GM20000 (cell line): ENCODE measurements at regions not wholly inside any gene's neighbourhood (a gene's known extent, or its start where the extent isn't known, plus 50 kb on each side); places are given as distances from the start of the nearest gene placed in this dataset.
"Not testable (repeated sequence)": the region's sequence is repeated elsewhere in the genome, so short reads cannot be mapped to it uniquely, and the experiment has no call there.

ENCODE experiments used
- DNase-seq: peaks from one replicate; pipeline ENCODE4 v3.0.0; 2012; ENCODE audit warnings: low spot score
- TF ChIP-seq, protein P1 (sequence below): IDR thresholded peaks from 2 replicates; pipeline ENCODE4 v1.5.1; 2012; ENCODE audit warnings: mild to moderate bottlenecking, control low read depth; ENCODE audit errors: extremely low read depth, missing control alignments

DNA sequence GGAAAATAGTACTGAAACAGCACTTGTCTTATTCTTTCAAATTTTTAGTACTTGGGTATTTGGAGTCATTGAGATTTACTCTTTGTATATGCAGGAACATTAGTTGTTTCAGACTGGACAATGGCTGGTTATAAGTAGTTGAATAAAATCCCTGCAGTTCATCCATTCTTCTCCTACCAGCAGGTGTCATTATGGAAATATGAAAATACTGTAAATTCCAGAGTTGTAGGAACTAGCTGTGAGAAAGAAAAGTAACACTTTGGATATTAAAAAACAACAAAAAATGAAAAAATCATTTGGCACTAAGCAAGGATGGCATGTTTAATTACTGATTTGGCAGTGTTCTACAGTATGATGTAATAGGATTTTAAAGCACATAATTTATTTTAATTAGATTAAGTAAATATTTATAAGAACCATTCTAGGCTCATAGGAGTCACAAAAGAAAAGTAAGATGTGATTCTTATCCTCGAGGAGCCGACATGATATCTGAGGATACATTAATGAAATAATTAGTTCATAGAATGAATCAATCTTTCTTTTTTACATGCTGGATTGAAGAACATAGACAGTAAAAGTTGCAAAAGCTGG, 155.3 kb downstream of the KCNRG start:
- no peak for DNase-seq
- TF ChIP-seq, protein P1, sequence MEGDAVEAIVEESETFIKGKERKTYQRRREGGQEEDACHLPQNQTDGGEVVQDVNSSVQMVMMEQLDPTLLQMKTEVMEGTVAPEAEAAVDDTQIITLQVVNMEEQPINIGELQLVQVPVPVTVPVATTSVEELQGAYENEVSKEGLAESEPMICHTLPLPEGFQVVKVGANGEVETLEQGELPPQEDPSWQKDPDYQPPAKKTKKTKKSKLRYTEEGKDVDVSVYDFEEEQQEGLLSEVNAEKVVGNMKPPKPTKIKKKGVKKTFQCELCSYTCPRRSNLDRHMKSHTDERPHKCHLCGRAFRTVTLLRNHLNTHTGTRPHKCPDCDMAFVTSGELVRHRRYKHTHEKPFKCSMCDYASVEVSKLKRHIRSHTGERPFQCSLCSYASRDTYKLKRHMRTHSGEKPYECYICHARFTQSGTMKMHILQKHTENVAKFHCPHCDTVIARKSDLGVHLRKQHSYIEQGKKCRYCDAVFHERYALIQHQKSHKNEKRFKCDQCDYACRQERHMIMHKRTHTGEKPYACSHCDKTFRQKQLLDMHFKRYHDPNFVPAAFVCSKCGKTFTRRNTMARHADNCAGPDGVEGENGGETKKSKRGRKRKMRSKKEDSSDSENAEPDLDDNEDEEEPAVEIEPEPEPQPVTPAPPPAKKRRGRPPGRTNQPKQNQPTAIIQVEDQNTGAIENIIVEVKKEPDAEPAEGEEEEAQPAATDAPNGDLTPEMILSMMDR = no peak

DNA sequence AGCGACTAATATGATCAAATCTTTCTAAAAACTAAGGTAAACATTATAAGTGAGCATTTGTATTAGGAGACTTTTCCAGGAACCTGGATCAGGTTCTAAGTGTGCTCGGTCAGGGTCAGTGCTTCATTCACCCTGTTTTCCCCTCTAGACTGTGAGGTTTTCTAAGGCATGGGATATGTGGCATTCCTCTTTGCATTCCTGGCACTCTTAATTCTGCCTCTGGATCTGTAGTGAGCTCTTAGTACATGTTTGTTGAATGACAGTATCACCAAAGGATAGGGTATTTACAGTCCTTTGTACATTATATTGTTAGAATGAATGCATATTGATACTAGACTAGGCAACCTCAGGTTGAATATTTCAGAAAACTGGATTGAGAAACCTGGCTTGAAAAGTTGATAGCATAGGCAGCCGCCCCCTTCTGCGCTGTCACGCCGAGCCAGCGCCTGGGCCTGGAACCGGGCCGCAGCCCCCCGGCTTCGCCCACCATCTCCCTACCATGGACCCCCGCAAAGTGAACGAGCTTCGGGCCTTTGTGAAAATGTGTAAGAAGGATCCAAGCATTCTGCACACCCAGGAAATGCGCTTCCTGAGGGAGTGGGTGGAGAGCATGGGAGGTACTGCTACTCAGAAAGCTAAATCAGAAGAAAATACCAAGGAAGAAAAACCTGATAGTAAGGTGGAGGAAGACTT, 156.5 kb downstream of the KCNRG start:
- no peak for DNase-seq
- TF ChIP-seq, protein P1 = no peak

DNA sequence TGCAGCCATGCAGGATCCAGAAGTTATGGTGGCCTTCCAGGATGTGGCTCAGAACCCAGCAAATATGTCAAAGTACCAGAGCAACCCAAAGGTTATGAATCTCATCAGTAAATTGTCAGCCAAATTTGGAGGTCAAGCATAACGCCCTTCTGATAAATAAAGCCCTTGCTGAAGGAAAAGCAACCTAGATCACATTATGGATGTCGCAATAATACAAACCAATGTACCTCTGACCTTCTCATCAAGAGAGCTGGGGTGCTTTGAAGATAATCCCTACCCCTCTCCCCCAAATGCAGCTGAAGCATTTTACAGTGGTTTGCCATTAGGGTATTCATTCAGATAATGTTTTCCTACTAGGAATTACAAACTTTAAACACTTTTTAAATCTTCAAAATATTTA, 157.8 kb downstream of the KCNRG start:
- DNase-seq = not testable (repeated sequence)

DNA sequence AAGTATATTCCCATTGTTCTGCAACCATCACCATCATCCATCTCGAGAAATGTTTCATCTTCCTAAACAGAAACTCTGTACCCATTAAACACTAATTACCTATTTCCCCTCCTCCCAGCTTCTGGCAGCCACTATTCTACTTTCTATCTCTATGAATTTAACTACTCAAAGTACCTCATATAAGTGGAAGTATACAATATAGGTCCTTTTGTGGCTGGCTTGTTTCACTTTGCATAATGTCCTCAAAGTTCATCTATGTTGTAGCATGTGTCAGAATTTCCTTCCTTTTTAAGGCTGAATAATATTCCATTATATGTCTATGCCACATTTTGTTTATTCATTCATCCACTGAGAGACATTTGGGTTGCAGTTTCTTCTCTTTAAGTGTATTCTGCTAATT, 159.4 kb downstream of the KCNRG start:
- no peak for DNase-seq

DNA sequence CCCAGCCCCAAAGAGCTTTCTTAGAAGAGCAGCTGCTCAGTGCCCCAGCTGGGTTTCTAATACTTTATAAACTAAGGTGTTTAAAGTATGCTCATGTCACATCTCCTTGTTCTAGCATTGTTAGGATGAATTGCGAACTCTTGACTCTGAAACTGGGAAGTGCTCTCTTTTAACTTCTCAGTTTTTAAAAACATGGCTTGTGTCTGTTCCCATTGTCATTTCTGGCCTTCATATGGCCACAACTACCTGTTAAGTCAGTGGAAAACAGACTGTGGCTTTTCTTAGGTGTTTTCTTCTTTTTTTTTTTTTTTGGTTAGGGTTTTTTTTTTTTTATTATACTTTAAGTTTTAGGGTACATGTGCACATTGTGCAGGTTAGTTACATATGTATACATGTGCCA, 164.7 kb downstream of the KCNRG start:
- TF ChIP-seq, protein P1 = no peak
- DNase-seq = no peak

More for the DNA sequence above, 159.4 kb downstream of the KCNRG start:
- TF ChIP-seq, protein P1 = no peak

DNA sequence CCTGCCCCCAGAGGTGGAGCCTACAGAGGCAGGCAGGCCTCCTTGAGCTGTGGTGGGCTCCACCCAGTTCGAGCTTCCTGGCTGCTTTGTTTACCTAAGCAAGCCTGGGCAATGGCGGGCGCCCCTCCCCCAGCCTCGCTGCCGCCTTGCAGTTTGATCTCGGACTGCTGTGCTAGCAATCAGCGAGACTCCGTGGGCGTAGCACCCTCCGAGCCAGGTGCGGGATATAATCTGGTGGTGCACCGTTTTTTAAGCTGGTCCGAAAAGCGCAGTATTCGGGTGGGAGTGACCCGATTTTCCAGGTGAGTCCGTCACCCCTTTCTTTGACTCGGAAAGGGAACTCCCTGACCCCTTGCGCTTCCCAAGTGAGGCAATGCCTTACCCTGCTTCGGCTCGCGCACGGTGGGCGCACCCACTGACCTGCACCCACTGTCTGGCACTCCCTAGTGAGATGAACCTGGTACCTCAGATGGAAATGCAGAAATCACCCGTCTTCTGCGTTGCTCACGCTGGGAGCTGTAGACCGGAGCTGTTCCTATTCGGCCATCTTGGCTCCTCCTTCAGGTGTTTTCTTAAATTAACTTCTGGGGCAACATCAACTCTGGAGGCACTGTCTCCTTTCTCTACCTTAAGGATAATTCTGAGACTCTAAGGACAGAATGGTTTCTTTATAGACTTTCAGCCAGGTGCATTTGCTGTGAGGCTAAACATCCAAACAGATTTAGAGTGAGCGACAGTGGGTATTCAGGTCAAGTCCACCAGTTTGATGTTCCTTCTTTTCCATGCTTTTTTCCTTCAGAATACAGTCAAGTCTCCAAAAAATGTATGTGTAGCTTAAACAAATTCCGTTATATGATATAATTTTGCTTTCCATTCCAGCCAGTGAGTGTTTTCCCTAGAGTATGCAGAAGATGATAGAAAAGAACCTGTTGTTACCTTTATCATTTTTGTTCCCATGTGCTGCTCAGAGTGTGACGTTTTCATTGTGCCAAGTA, 170.8 kb downstream of the KCNRG start:
- DNase-seq = not testable (repeated sequence)

DNA sequence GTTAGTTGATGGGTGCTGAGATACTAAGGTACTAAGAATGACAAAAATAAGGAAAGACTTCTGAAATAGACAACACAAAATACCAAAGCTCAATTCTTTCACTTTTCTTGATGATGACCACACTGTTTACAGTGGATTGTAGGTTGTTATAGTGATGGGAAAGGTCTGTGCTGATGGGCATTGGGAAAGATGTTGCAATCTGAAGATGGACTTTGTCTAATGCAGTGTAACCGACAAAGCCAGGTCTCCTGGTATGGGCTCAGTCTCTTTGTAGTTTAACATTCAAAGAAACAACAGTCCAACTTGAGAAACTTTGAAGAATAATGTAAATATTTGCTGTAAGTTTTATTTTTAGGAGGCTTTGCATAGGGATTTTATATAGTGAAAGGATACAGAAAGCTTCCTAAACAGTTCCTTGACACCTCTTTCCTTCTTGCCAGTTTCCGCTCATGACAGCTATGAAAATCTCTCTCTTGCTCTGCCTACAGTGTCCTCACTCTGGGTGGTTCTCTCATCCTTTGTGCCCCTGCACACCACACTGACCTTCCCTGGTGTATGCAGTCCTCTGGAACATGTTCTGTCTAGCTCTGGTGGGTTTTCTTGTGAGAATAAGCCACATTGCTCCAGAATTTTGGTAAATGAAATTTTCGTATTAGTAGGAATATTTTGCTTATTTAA, 172.2 kb downstream of the KCNRG start:
- DNase-seq = no peak

More for the DNA sequence above, 172.2 kb downstream of the KCNRG start:
- TF ChIP-seq, protein P1 = no peak
